NCI-H1092 (cell line): ENCODE measurements at regions not wholly inside any gene's neighbourhood (a gene's known extent, or its start where the extent isn't known, plus 50 kb on each side); places are given as distances from the start of the nearest gene placed in this dataset.
"Not testable (repeated sequence)": the region's sequence is repeated elsewhere in the genome, so short reads cannot be mapped to it uniquely, and the experiment has no call there.

ENCODE experiments used
- DNase-seq: peaks from one replicate; lab custom pipeline; 2025; lab: John Stamatoyannopoulos, UW

DNA sequence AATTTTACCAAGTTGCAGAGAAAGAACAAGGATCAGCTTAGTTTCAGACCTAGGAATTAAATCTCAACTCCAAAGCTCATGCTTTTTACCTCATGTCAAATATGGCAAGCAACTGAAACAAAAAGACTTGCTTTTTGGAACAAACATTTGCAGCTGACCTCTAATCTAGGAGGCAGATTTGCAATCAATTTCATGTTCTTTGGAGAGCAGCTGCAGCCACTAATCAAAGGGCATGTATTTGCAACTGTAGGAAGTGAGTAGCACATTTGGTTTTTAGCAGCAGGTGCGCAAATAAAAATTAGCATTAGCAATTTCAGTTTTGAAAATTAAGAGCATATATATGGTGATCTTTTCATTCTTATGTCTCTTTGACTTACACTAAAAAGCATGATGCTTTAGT lies 459.3 kb upstream of the SLC10A2 start:
- DNase-seq: peak; percentile 75

GRCh38 chr13:103523858-103524257 lies 457.6 kb upstream of the SLC10A2 start:
- no peak for DNase-seq

DNA sequence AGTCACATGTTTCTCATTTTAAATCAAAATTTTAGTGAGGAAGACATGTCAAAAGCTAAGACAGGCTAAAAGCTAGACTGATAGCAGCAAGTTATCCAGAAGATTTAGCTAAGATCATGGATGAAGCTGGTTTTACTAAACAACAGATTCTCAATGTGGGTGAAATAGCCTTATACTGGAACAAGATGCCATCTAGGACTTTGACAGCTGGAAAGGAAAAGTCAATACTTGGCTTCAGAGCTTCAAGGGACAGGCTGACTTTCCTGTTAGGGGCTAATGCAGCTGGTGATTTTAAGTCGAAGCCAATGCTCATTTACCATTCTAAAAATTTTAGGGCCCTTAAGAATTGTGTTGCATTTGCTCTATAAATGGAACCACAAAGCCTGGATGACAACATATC lies 455.3 kb upstream of the SLC10A2 start:
- DNase-seq: no peak

- no peak for DNase-seq
Observed at GRCh38 chr13:103517768-103518102, 451.5 kb upstream of the SLC10A2 start.

- DNase-seq: no peak
Observed at GRCh38 chr13:103517066-103517767, 451.0 kb upstream of the SLC10A2 start.

GRCh38 chr13:103516015-103516795 lies 450.0 kb upstream of the SLC10A2 start:
- no peak for DNase-seq

GRCh38 chr13:103515410-103515809 lies 449.2 kb upstream of the SLC10A2 start:
- no peak for DNase-seq

GRCh38 chr13:103514619-103515018 lies 448.4 kb upstream of the SLC10A2 start:
- no peak for DNase-seq

- no peak for DNase-seq
Observed at GRCh38 chr13:103514188-103514587, 448.0 kb upstream of the SLC10A2 start.

- no peak for DNase-seq
Observed at GRCh38 chr13:103510007-103510535, 443.9 kb upstream of the SLC10A2 start.

DNA sequence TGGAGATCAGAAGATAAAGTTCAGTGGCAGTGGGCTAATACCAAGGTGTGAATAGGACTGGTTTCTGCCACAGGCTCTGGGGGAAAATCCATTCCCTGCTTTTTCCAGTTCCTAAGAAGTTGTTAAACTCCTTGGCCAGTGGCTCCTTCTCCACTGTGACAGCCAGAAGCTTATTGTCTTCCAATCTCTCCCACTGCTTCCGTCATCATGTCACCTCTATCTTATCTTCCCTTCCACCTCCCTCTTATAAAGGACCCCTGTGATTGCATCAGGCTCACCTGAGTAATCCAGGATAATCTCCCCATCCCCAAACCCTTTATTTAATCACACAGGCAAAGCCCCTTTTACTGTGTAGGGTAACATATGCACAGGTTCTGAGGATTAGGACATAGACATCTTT lies 431.2 kb upstream of the SLC10A2 start:
- DNase-seq: no peak

DNA sequence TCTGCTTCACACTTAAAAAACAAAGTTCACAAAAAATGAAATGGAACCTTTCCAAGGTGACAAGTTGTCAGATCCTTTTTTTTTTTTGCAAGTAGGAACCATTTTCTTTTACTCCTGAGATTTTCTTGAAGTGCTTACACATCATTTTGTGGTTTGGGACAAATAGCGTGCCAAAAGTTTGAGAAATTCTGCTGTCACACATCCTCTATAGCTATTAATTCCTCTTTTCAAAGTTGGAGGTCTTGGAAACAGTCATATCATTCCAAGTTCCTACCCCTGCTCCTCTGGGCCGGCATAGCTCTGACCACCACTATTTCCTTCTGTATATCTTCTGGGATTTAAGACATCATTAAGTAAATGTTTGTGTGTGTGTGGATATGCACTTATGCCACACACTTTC lies 421.6 kb upstream of the SLC10A2 start:
- no peak for DNase-seq

GRCh38 chr13:103473081-103473480 lies 406.9 kb upstream of the SLC10A2 start:
- DNase-seq: no peak

- no peak for DNase-seq
Observed at GRCh38 chr13:103471896-103472295, 405.7 kb upstream of the SLC10A2 start.

DNA sequence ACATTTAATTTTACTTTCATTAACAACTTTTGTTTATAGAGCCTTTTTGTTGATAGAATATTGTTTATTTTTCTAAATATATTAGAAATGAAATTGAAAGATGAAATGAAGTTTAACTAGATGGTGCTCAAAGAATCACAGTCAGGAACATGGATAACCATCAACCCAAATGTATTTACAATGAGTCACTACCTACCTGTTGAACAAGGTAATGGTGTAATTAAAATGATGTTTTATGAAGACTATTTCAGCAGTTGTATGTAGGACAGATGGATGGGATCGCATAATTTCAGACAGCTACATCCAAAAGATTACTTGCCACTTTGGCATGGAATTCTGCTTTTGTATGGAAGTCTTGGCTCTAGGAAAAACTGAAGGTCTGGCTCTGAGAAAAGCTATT lies 403.6 kb upstream of the SLC10A2 start:
- DNase-seq: no peak

DNA sequence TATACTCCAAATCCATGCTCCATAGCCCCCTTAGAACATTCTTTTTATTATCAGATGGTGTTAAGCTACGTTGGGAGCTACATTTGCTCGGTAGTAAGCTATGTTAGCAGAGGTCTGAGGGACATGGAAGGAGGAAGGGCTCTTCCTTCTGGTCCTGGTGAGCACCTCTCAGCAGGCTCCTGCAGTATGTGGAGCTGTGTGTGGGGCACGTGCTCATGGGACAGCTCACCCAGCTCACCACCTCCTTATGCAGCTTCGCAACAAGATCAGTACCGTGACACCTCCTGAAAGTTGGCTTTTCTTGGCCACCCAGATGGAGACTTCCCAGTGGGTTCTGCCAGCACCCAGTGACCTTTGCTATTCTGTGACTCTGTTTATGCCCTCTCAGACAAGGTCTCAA lies 400.5 kb upstream of the SLC10A2 start:
- DNase-seq: no peak

DNA sequence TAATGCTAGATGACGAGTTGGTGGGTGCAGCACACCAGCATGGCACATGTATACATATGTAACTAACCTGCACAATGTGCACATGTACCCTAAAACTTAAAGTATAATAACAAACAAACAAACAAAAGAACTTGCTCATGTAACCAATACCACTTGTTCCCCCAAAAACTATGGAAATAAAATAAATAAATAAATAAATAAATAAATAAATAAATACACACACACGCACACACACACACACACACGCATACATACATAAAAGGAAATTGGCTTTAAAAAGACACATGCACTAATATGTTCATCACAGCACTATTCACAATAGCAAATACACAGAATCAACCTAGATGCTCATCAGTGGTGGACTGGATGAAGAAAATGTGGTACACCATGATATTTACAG lies 394.0 kb upstream of the SLC10A2 start:
- not testable (repeated sequence) for DNase-seq

DNA sequence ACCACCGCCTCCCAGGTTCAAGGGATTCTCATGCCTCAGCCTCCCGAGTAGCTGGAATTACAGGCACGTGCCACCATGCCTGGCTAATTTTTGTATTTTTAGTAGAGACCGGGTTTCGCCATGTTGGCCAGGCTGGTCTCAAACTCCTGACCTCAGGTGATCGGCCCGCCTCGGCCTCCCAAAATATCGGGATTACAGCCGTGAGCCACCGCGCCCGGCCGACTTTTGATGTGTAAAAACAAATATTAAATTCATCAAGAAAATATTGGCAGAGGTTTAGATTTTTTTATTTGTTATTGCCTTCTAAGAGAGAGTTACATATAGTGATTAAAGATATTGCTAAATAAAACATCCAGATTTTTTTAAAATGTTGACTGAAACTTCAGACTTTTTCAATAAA lies 390.8 kb upstream of the SLC10A2 start:
- not testable (repeated sequence) for DNase-seq

- DNase-seq: peak; percentile 69
Observed at GRCh38 chr13:103451656-103452055, 385.4 kb upstream of the SLC10A2 start.

DNA sequence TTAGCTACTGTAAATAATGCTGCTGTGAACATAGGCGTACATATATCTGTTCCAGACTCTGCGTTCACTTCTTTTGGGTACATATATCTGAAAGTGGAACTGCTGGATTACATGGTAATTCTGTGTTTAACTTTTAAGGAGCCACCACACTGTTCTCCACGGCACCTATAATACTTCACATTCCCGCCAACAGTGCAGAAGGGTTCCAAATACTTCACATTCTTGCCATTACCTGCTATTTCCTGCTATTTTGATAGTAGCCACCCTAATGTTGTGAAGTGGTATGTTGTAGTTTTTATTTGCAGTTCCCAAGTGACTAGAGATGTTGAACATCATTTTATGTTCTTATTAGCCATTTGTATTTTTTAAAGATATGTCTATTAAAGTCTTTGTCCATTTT lies 377.4 kb upstream of the SLC10A2 start:
- no peak for DNase-seq

DNA sequence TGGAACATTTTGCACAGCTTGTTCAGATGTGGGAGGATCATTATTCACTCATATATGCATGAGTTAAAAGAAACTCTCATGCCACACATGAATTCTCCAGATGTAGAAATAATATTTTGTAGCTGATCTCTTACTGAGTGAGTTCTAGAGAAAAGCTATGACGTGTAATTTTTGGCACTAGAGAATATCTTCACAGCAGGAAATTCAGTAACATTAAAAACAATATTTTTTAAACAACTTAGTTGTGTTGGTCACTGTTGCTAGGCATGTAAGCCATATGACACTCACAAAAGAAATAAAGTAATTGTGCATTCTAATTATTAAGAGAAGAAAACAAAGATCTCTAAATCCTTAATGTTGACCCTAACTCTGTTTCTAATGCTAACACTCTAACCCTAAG lies 371.4 kb upstream of the SLC10A2 start:
- no peak for DNase-seq

DNA sequence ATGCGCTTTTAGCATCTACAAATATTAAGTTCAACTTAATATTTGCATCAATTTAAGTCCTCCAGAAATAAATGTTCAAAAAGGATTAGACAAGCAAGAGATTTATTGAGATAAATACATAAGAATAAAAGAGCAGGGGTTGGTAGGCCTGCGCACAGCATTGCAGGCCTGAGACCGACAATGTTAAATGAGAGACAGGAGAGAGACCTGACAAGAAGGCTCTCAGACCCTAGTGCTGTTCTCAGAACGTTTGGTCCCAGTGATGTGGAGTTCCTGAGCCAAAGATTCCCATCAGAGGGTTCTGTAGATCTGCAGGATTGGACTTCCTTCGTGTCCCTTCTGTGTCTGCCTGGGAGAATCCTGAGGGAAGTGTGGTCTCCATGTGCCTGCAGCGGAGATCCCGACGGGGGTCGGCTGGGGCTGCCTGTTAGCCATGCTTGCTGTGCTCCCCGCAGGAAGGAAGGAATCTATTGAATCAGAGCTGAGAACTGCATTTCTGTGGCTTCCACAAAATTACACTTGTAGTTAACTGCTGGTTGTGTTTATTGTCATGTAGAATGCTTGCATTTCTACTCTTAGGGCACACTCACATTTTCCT lies 369.9 kb upstream of the SLC10A2 start:
- no peak for DNase-seq

DNA sequence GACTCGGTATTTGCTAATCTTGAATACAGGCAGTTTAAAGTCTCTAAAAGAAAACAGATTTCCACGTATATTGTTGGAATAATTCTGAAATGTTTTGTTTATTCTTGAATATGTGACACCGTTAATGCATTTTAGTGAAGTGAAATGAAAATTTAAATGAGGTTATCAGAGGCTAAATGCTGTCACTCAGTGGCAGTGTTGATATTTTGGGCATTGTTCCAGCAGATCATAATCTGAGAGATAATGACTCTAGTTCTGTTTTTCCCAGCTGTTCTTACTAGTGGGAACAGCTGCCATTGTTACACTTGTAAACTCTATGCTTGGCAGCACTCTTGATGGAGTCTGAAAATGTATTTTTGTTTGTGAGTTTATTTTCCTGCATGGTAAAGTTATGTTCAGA lies 365.6 kb upstream of the SLC10A2 start:
- DNase-seq: peak; percentile 26
